ENCODE measurements at regions not wholly inside any gene's neighbourhood (a gene's known extent, or its start where the extent isn't known, plus 50 kb on each side); places are given as distances from the start of the nearest gene placed in this dataset.
"Not testable (repeated sequence)": the region's sequence is repeated elsewhere in the genome, so short reads cannot be mapped to it uniquely, and the experiment has no call there.

DNA sequence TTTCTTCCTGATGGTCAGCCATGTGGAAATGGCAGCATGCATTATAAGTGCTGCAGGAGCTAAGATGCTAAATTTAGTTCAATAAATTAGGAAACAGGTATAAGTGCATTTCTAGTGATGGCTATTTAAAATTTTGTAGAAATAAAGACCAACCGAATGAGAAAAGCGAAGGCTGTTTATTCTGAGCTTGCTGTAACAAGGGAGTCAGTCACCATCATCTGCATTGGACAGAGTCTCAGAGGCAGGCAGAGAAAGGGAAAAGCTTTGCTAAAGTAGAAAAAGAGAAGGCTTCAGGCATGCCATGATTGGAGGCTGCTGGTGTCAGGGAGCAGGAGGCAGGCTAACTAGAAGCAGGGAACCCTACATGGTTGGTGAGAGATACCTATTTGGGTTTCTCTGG is 451.0 kb downstream of the EDEM1 start:
- no peak for DNase-seq

GRCh38 chr3:5644773-5645670 is 457.5 kb downstream of the EDEM1 start:
- no peak for DNase-seq

DNA sequence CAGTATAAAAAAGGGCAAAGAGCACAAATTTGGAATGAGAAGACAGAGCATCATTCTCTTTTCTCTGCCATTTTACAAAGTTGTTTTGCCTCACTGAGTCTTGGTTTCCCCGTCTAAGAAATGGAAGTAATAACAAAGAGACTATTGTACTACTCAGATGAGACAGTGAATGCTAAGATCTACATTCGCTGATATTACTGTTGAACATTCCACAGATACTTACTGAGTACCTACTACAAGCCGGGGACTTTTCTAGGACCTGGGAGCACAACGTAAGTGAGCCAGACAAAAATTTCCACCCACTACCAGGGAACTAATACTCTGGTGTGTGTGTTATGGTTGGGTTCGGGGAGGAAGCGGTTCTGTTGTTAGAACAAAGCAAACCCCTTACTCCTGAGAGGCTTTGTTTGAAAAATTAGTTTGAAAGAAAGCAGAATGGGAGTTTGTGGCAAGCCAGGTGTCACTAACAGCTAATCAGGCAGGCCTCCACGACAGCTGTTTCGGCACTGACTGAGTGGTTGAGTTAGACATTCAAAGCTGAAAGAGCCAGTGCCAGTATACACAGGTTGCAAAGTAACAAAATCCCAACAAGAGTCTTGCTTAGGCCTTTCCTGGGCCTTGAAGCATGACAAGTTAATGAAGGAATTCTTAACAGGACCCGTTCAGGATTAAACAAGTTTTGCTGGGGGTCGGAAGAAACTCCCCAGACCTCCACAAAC is 458.3 kb downstream of the EDEM1 start:
- no peak for DNase-seq

DNA sequence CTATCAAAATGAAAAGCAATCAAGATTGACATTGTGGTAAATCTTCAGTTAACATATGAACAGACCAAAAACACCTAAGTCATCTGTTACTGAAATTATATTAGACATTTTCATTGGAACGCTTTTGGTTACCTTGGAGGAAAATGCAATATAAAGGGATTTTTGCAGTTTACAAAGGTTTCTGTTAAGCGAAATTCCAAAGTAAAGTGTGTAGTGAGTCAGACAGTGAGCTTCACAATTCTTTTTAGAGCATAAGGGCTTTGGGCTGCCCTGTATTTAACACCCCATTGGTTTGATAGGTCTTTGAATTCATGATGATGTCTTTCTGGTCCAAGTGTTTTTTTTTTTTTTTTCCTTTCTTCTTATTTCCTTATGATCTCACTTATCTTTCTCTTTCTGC is 462.8 kb downstream of the EDEM1 start:
- no peak for DNase-seq

- DNase-seq = no peak
These were observed 463.8 kb downstream of the EDEM1 start for GRCh38 chr3:5651351-5651750.

DNA sequence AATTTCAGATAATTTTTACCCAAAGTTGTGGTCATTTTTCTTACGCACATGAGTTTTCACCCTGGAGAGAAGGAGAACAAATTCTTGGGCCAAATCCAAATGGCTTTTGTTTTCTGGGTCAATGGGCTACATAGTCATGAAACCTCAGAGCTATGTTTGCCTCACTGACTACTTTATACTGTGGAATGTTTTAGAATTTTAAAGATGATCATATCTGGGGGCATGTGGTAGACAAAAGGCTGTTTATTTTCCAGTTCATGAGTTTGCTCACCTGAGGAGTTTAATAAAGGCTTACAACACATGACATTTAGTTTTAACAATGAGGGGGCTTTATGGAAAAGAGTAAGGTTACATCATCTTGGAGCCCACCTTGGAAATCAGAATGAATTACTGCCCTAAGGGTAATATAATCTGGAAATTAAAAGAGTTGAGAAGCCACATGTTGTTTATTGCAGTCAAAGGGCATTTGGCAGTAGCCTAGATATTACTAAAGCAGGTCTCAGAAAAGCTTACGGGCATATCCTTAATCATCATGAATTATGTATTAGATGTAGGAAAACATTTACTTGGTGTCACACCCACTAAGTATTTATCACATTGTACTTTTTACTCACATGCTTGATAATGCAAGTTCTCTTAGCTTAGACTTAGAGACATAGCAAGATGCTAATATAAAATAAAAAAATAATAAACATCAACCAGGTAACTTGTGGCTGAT is 466.1 kb downstream of the EDEM1 start:
- DNase-seq = no peak

- no peak for DNase-seq
These were observed 469.6 kb downstream of the EDEM1 start for GRCh38 chr3:5657106-5657505.

GRCh38 chr3:5663601-5664000 is 476.1 kb downstream of the EDEM1 start:
- DNase-seq = no peak

GRCh38 chr3:5666455-5666854 is 478.9 kb downstream of the EDEM1 start:
- DNase-seq = no peak

GRCh38 chr3:5673521-5673920 is 486.0 kb downstream of the EDEM1 start:
- no peak for DNase-seq

GRCh38 chr3:5675319-5675718 is 487.8 kb downstream of the EDEM1 start:
- DNase-seq = no peak

DNA sequence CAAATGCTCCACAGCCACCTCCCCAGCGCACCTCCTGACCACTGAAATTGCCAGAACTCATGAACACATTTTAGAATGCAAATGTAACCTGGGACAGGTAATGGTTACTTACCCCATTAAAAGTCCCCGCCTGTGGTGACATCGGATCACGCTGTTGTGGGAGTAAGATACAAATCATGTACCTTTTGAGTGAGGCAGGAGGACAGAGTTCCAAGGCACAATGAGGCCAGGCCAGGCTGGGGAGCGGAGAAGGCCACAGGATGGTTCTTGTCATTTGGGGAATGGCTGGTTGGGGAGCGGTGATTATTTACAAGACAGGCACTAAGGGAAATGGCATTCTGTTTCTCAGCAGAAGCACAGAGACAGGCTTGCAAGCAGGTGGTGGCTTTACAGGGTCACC is 490.0 kb downstream of the EDEM1 start:
- DNase-seq = no peak

DNA sequence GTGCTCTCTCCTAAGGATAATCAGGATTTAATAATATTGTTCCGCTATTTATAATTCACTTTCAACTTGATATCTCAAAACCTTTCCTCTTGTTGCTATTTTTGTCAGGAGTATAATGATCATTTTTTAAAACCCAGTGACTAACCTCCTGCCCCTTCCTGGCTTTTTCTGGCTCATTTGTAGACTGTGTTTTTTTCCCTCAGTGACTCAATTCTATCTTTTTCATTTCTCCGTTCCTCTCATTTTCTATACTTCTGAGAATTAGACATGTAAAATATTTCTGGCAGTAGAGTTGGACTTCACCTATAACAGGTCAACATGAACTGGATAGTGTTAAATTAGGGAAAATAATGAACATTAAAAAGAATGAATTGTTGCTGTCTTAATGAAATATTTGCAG is 490.7 kb downstream of the EDEM1 start:
- no peak for DNase-seq

- no peak for DNase-seq
These were observed 491.3 kb downstream of the EDEM1 start for GRCh38 chr3:5678844-5679243.

- DNase-seq = no peak
These were observed 499.7 kb downstream of the EDEM1 start for GRCh38 chr3:5687230-5687629.

GRCh38 chr3:5690490-5690889 is 503.0 kb downstream of the EDEM1 start:
- DNase-seq = no peak

- DNase-seq = no peak
These were observed 503.5 kb downstream of the EDEM1 start for GRCh38 chr3:5690904-5691532.

GRCh38 chr3:5692446-5692845 is 504.9 kb downstream of the EDEM1 start:
- DNase-seq = no peak

DNA sequence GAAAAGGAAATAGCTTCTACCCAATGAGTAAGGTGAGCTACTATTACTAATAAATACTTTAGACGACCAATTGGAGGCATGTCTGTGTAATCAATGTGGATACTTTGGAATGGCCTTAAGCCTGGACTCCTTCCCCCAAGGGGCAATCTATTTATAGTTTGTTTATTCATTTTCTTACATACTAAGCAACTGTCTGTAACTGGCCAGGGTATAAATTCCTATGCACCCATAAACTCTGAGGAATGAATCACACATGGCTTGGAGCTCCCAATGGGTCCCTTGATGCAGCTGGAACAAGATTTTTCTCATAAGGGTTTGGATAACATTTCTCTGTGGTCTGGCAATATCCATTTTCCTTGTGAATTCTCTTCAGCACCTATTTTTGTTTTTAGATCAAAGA is 506.8 kb downstream of the EDEM1 start:
- DNase-seq = no peak

- no peak for DNase-seq
These were observed 511.3 kb downstream of the EDEM1 start for GRCh38 chr3:5698851-5699250.

DNA sequence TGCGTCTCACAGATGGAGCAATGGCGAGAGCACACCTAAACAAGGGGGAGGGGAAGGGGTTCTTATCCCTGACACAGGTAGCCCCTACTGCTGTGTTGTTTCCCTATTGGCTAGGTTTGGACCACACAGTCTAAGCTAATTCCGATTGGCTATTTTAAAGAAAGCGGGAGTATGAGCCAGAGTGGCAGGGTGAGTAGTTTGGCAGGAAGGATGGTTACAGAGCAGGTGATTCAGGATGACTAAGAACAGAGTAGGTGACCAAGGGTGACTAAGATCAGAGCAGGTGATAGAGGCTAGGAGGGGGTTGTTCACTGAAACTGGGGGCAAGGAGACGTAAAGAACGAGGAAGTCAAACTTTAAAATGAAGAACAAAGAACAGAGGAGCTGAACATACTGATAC is 511.8 kb downstream of the EDEM1 start:
- no peak for DNase-seq

DNA sequence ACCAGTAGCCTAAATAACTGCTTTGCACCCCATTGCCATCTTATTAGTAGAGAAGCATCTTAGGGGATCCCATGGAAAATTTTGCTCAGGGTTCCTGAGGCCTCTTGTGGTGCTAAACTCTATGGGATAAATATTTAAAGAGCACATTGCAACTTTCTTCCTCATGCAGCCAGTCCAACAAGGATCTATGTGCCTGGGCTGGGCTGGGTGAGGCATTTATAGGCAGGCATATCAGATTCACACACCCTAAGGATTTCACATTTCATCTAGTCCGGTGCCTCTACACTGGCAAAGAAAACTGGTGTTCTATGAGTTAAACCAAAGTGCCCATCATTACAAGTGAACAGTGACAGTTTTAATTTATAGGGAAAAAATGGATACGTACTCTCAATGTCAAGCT is 512.3 kb downstream of the EDEM1 start:
- DNase-seq = no peak

GRCh38 chr3:5701005-5701404 is 513.5 kb downstream of the EDEM1 start:
- DNase-seq = not testable (repeated sequence)
